CD4-positive, CD25-positive, alpha-beta regulatory T cell (primary cell): ENCODE measurements at regions not wholly inside any gene's neighbourhood (a gene's known extent, or its start where the extent isn't known, plus 50 kb on each side); places are given as distances from the start of the nearest gene placed in this dataset.

Experiments
- ATAC-seq, 2 donors: fragments of 150-1000 bp; cut with Tn5 transposase; one replicate each; pipeline ENCODE4 v1.10.0; 2021; ENCODE audit warnings: low read depth in 2 of 2, moderate number of reproducible peaks in 2 of 2, moderate library complexity in 1 of 2
- DNase-seq, 3 donors: peaks; one replicate each; pipeline versions ENCODE4 v3.0.0 to v3.0.0-alpha.2; 2012 to 2022; ENCODE audit warnings: mixed read lengths in 1 of 3
- H3K27ac ChIP-seq: one replicate; pipeline ENCODE4 v1.7.0; 2013; ENCODE audit warnings: mild to moderate bottlenecking, low read length; ENCODE audit not compliant: insufficient read depth, poor library complexity, severe bottlenecking
- H3K27me3 ChIP-seq: one replicate; pipeline ENCODE4 v1.7.0; 2013; ENCODE audit warnings: low read length; ENCODE audit not compliant: control insufficient read depth, insufficient read depth
- H3K36me3 ChIP-seq: one replicate; pipeline ENCODE4 v1.7.0; 2013; ENCODE audit warnings: mild to moderate bottlenecking, low read length, moderate library complexity; ENCODE audit not compliant: control insufficient read depth, insufficient read depth
- H3K4me1 ChIP-seq: 2 replicates; pipeline ENCODE4 v1.7.0; 2013; ENCODE audit warnings: mild to moderate bottlenecking, low read length; ENCODE audit not compliant: insufficient read depth, control insufficient read depth, poor library complexity, severe bottlenecking
- H3K4me3 ChIP-seq: one replicate; pipeline ENCODE4 v1.7.0; 2013; ENCODE audit warnings: low read depth, mild to moderate bottlenecking, low read length, moderate library complexity
- H3K9me3 ChIP-seq, 2 experiments: 1 replicate in 1 of 2; 2 replicates in 1 of 2; pipeline ENCODE4 v1.7.0; 2013; ENCODE audit warnings: low read length in 2 of 2, mild to moderate bottlenecking in 1 of 2, moderate library complexity in 1 of 2; ENCODE audit not compliant: control insufficient read depth in 2 of 2
- H3K27ac Mint-ChIP-seq, 3 donors: one replicate each; pipeline ENCODE4 v1.8.0; 2020 to 2022; ENCODE audit warnings: mild to moderate bottlenecking in 3 of 3, mixed read lengths in 3 of 3, moderate library complexity in 2 of 3
- H3K27me3 Mint-ChIP-seq: one replicate; pipeline ENCODE4 v1.8.0; 2022; ENCODE audit warnings: mild to moderate bottlenecking, mixed read lengths
- H3K36me3 Mint-ChIP-seq: one replicate; pipeline ENCODE4 v1.8.0; 2020; ENCODE audit warnings: mixed read lengths
- H3K4me1 Mint-ChIP-seq, 4 donors: one replicate each; pipeline ENCODE4 v1.8.0; 2020 to 2022; ENCODE audit warnings: mixed read lengths in 4 of 4, mild to moderate bottlenecking in 1 of 4
- H3K4me3 Mint-ChIP-seq, 4 donors: one replicate each; pipeline ENCODE4 v1.8.0; 2020 to 2022; ENCODE audit warnings: mild to moderate bottlenecking in 4 of 4, mixed read lengths in 4 of 4, moderate library complexity in 3 of 4
- H3K9me3 Mint-ChIP-seq, 7 donors: one replicate each; pipeline ENCODE4 v1.8.0; 2020 to 2022; ENCODE audit warnings: mixed read lengths in 7 of 7, mild to moderate bottlenecking in 3 of 7, moderate library complexity in 2 of 7

DNA sequence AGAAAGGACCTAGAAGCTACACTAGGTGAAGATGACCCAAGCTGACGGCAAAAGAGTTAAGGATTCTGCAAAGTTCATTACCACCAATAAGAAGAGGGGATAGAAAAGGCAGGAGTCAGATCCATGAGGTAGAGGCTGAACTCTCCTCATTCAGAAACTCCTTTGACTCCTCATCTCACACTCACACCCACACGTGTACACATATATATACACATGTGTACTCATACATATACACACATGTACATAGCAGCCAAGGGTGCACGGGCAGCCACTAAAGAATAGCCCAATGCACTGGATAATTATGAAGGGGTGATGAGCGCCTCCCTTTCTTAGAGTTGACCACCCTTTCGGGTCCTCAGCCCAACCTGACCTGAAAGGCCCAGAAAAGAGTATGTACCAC, 476.8 kb downstream of the NTRK3 start:
- H3K4me3 ChIP-seq = no peak overlapping the region

DNA sequence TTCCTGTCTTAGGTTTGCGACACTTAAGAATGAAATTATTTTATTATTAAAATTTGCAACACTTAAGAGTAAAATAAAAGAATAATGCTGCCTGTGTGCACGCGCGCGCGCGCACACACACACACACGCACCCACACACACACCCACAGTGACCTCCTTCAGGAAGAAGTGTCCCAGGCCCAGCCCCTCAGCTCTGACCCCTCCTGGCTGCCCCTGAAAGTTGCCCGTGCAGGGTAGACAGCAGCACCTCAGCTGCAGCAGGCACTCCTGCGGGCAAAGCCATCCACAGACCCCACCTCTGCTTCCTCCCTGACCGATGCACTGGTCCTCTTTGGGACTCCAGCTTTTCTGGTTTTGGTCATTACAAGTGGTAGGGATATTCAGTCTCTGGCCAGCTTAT, 478.2 kb downstream of the NTRK3 start:
- Histone ChIP-seq H3K36me3 (no peaks in the 10 kb centered on the region), H3K9me3 (no peaks in the 10 kb centered on the region), H3K4me1 (no peaks in the 10 kb centered on the region), H3K4me3 (no peak overlapping the region), H3K27ac (no peak overlapping the region), H3K27me3 (no peaks in the 10 kb centered on the region)
- no peaks in the 10 kb centered on the region for H3K4me1 Mint-ChIP-seq
- ATAC-seq = no peak
- H3K36me3 Mint-ChIP-seq = no peaks in the 10 kb centered on the region
- H3K27ac Mint-ChIP-seq = no peak overlapping the region
- no peak overlapping the region for H3K4me3 Mint-ChIP-seq
- peaks cover 0 to 5% (median 0%) of the 10 kb centered on the region in 7 donors for H3K9me3 Mint-ChIP-seq
- H3K27me3 Mint-ChIP-seq = no peaks in the 10 kb centered on the region
- DNase-seq = no peak

More for the DNA sequence above, 476.8 kb downstream of the NTRK3 start:
- peaks cover 0 to 5% (median 0%) of the 10 kb centered on the region in 7 donors for H3K9me3 Mint-ChIP-seq
- H3K36me3 Mint-ChIP-seq = no peaks in the 10 kb centered on the region
- no peaks in the 10 kb centered on the region for H3K4me1 Mint-ChIP-seq
- ATAC-seq (no peak), DNase-seq (no peak)
- no peak overlapping the region for H3K27ac Mint-ChIP-seq
- no peak overlapping the region for H3K4me3 Mint-ChIP-seq
- Histone ChIP-seq H3K27ac (no peak overlapping the region), H3K4me1 (no peaks in the 10 kb centered on the region), H3K36me3 (no peaks in the 10 kb centered on the region), H3K27me3 (no peaks in the 10 kb centered on the region), H3K9me3 (no peaks in the 10 kb centered on the region)
- H3K27me3 Mint-ChIP-seq = no peaks in the 10 kb centered on the region

GRCh38 chr15:87777054-87777561, 479.4 kb downstream of the NTRK3 start:
- Histone ChIP-seq H3K4me3 (no peak overlapping the region), H3K27ac (no peak overlapping the region), H3K4me1 (no peaks in the 10 kb centered on the region), H3K27me3 (no peaks in the 10 kb centered on the region), H3K9me3 (no peaks in the 10 kb centered on the region), H3K36me3 (no peaks in the 10 kb centered on the region)
- no peak overlapping the region for H3K4me3 Mint-ChIP-seq
- H3K9me3 Mint-ChIP-seq = peaks cover 0 to 5% (median 0%) of the 10 kb centered on the region in 7 donors
- H3K27ac Mint-ChIP-seq = no peak overlapping the region
- H3K4me1 Mint-ChIP-seq = no peaks in the 10 kb centered on the region
- no peak for DNase-seq
- ATAC-seq = no peak
- no peaks in the 10 kb centered on the region for H3K27me3 Mint-ChIP-seq
- H3K36me3 Mint-ChIP-seq = no peaks in the 10 kb centered on the region

GRCh38 chr15:87767516-87767915, 489.0 kb downstream of the NTRK3 start:
- Mint-ChIP-seq H3K36me3 (no peaks in the 10 kb centered on the region), H3K9me3 (peaks cover 0 to 8% (median 4%) of the 10 kb centered on the region in 7 donors), H3K4me1 (peaks cover 0 to 1% (median 0%) of the 10 kb centered on the region in 4 donors), H3K27me3 (peaks cover 11% of the 10 kb centered on the region), H3K27ac (no peak overlapping the region), H3K4me3 (no peak overlapping the region)
- H3K4me3 ChIP-seq = no peak overlapping the region
- no peaks in the 10 kb centered on the region for H3K4me1 ChIP-seq
- no peaks in the 10 kb centered on the region for H3K36me3 ChIP-seq
- no peak overlapping the region for H3K27ac ChIP-seq
- ATAC-seq (no peak), DNase-seq (no peak)
- no peaks in the 10 kb centered on the region for H3K9me3 ChIP-seq
- H3K27me3 ChIP-seq = no peaks in the 10 kb centered on the region

GRCh38 chr15:87764461-87765240, 491.9 kb downstream of the NTRK3 start:
- no peaks in the 10 kb centered on the region for H3K9me3 ChIP-seq
- H3K4me3 Mint-ChIP-seq = no peak overlapping the region
- H3K36me3 Mint-ChIP-seq = no peaks in the 10 kb centered on the region
- DNase-seq (no peak), ATAC-seq (no peak)
- no peaks in the 10 kb centered on the region for H3K36me3 ChIP-seq
- no peak overlapping the region for H3K27ac Mint-ChIP-seq
- no peaks in the 10 kb centered on the region for H3K27me3 ChIP-seq
- no peak overlapping the region for H3K4me3 ChIP-seq
- no peak overlapping the region for H3K27ac ChIP-seq
- peaks cover 10% of the 10 kb centered on the region for H3K27me3 Mint-ChIP-seq
- peaks cover 0 to 4% (median 3%) of the 10 kb centered on the region in 7 donors for H3K9me3 Mint-ChIP-seq
- peaks cover 0 to 11% (median 8%) of the 10 kb centered on the region in 4 donors for H3K4me1 Mint-ChIP-seq
- no peaks in the 10 kb centered on the region for H3K4me1 ChIP-seq

- H3K9me3 ChIP-seq = no peaks in the 10 kb centered on the region
- peaks cover 2% of the 10 kb centered on the region for H3K27me3 Mint-ChIP-seq
- H3K4me1 ChIP-seq = no peaks in the 10 kb centered on the region
- no peak overlapping the region for H3K27ac ChIP-seq
- ATAC-seq (no peak), DNase-seq (no peak)
- no peak overlapping the region for H3K4me3 ChIP-seq
- peaks cover 0 to 4% (median 2%) of the 10 kb centered on the region in 7 donors for H3K9me3 Mint-ChIP-seq
- no peaks in the 10 kb centered on the region for H3K27me3 ChIP-seq
- no peaks in the 10 kb centered on the region for H3K36me3 ChIP-seq
- no peak overlapping the region for H3K27ac Mint-ChIP-seq
- no peaks in the 10 kb centered on the region for H3K36me3 Mint-ChIP-seq
- H3K4me3 Mint-ChIP-seq = no peak overlapping the region
- H3K4me1 Mint-ChIP-seq = peaks cover 0 to 11% (median 8%) of the 10 kb centered on the region in 4 donors
Observed at GRCh38 chr15:87763837-87764236, 492.7 kb downstream of the NTRK3 start.

DNA sequence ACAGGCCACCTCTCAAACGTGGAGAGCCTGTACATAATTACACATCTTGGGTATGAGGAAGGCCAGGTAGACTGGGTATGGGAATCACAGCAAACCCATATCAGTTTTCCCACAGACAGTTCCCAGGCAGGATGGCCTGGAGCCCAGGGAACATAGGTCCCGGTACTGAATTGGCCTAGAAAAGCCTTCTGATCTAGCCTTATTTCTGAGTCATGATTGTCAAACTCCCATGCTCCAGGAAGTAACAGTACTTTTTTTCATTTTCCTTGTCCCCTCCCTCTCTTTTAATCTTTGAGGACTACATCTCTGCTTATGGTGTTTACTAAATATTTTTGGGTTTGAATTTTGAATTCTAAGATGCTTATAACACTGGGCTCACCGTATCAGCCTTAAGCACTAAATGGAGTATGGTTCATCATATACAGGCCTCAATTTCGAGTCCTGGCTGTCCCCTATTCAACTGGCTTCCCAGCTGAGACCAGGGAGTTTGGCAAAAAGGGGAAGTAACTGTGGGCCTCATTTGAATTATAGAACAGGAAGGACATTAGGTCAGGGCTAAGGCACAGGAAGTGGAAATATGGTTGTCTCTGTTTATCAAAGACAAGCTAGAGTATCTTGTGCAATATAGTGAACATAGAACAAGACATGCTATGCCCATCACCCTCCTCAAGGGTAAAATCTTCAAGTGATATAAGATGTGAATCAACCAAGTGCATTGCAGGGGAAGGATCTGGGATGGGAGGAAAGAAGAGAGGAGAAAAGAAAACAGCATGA, 494.6 kb downstream of the NTRK3 start:
- Histone ChIP-seq H3K4me3 (no peak overlapping the region), H3K4me1 (no peaks in the 10 kb centered on the region), H3K27ac (no peak overlapping the region), H3K9me3 (no peaks in the 10 kb centered on the region), H3K36me3 (no peaks in the 10 kb centered on the region), H3K27me3 (no peaks in the 10 kb centered on the region)
- Mint-ChIP-seq H3K27ac (peak overlapping the region in 2 of 3 donors; percentile 16 to 65), H3K36me3 (no peaks in the 10 kb centered on the region), H3K27me3 (no peaks in the 10 kb centered on the region), H3K4me1 (peaks cover 0 to 11% (median 8%) of the 10 kb centered on the region in 4 donors), H3K4me3 (no peak overlapping the region), H3K9me3 (peaks cover 0 to 6% (median 0%) of the 10 kb centered on the region in 7 donors)
- peak in 1 of 2 donors; percentile 34 for ATAC-seq
- DNase-seq = peak in 1 of 3 donors; percentile 12
